HG03097 (cell line): ENCODE measurements at regions not wholly inside any gene's neighbourhood (a gene's known extent, or its start where the extent isn't known, plus 50 kb on each side); places are given as distances from the start of the nearest gene placed in this dataset.
"Not testable (repeated sequence)": the region's sequence is repeated elsewhere in the genome, so short reads cannot be mapped to it uniquely, and the experiment has no call there.

Experiments used
- ATAC-seq: cut with Tn5 transposase; IDR thresholded peaks from one replicate; pipeline ENCODE4 v1.9.1; 2021; ENCODE audit not compliant: unreplicated experiment, low FRiP score

- ATAC-seq = no peak
Observed at GRCh38 chr13:55761986-55762385, 1378.7 kb upstream of the PRR20A start.

- ATAC-seq = no peak
Observed at GRCh38 chr13:55777612-55778011, 1363.1 kb upstream of the PRR20A start.

- no peak for ATAC-seq
Observed at GRCh38 chr13:55783841-55784240, 1356.9 kb upstream of the PRR20A start.

GRCh38 chr13:55788548-55788947 lies 1352.2 kb upstream of the PRR20A start:
- no peak for ATAC-seq

- no peak for ATAC-seq
Observed at GRCh38 chr13:55792544-55793193, 1348.0 kb upstream of the PRR20A start.

- no peak for ATAC-seq
Observed at GRCh38 chr13:55815458-55816033, 1325.2 kb upstream of the PRR20A start.

GRCh38 chr13:55816976-55817601 lies 1323.6 kb upstream of the PRR20A start:
- no peak for ATAC-seq

- no peak for ATAC-seq
Observed at GRCh38 chr13:55820817-55821216, 1319.9 kb upstream of the PRR20A start.

- no peak for ATAC-seq
Observed at GRCh38 chr13:55869648-55870047, 1271.1 kb upstream of the PRR20A start.

GRCh38 chr13:55887561-55887960 lies 1253.2 kb upstream of the PRR20A start:
- no peak for ATAC-seq

- no peak for ATAC-seq
Observed at GRCh38 chr13:55893540-55893939, 1247.2 kb upstream of the PRR20A start.

GRCh38 chr13:55937180-55937579 lies 1203.5 kb upstream of the PRR20A start:
- ATAC-seq = no peak

GRCh38 chr13:55948175-55948574 lies 1192.5 kb upstream of the PRR20A start:
- ATAC-seq = no peak

GRCh38 chr13:55963934-55964333 lies 1176.8 kb upstream of the PRR20A start:
- ATAC-seq = no peak

GRCh38 chr13:55967055-55967454 lies 1173.7 kb upstream of the PRR20A start:
- no peak for ATAC-seq

GRCh38 chr13:55977436-55977835 lies 1163.3 kb upstream of the PRR20A start:
- ATAC-seq = no peak

GRCh38 chr13:55981381-55981780 lies 1159.3 kb upstream of the PRR20A start:
- ATAC-seq = no peak

GRCh38 chr13:55984026-55984425 lies 1156.7 kb upstream of the PRR20A start:
- ATAC-seq = not testable (repeated sequence)

GRCh38 chr13:55990631-55991030 lies 1150.1 kb upstream of the PRR20A start:
- ATAC-seq = no peak

GRCh38 chr13:55991666-55992065 lies 1149.1 kb upstream of the PRR20A start:
- ATAC-seq = no peak

- ATAC-seq = no peak
Observed at GRCh38 chr13:55992145-55992544, 1148.6 kb upstream of the PRR20A start.

- ATAC-seq = no peak
Observed at GRCh38 chr13:55999709-56000108, 1141.0 kb upstream of the PRR20A start.
